SIG-M5 treated with dmso at 0.1 percent for 504 hours (cell line): ENCODE measurements at regions not wholly inside any gene's neighbourhood (a gene's known extent, or its start where the extent isn't known, plus 50 kb on each side); places are given as distances from the start of the nearest gene placed in this dataset.

ENCODE experiments used
- DNase-seq: peaks from one replicate; lab custom pipeline; 2025; ENCODE audit not compliant: unreplicated experiment; lab: John Stamatoyannopoulos, UW

- no peak for DNase-seq
Measured at GRCh38 chr2:104790100-104790811, 63.7 kb upstream of the POU3F3 start.

- DNase-seq, result no peak
Measured at GRCh38 chr2:104790901-104791495, 62.9 kb upstream of the POU3F3 start.

GRCh38 chr2:104793966-104794365, 59.9 kb upstream of the POU3F3 start:
- no peak for DNase-seq

- no peak for DNase-seq
Measured at GRCh38 chr2:104794441-104794840, 59.5 kb upstream of the POU3F3 start.
